HS-5 (cell line): ENCODE measurements at regions not wholly inside any gene's neighbourhood (a gene's known extent, or its start where the extent isn't known, plus 50 kb on each side); places are given as distances from the start of the nearest gene placed in this dataset.

Experiments
- DNase-seq: peaks from one replicate; pipeline ENCODE4 v3.0.0-alpha.2; 2012; ENCODE audit warnings: low read depth

GRCh38 chr9:18149471-18150011, 324.4 kb upstream of the ADAMTSL1 start:
- DNase-seq = no peak

- DNase-seq = no peak
Measured at GRCh38 chr9:18154661-18155060, 319.3 kb upstream of the ADAMTSL1 start.

- DNase-seq = no peak
Measured at GRCh38 chr9:18159254-18159653, 314.7 kb upstream of the ADAMTSL1 start.

DNA sequence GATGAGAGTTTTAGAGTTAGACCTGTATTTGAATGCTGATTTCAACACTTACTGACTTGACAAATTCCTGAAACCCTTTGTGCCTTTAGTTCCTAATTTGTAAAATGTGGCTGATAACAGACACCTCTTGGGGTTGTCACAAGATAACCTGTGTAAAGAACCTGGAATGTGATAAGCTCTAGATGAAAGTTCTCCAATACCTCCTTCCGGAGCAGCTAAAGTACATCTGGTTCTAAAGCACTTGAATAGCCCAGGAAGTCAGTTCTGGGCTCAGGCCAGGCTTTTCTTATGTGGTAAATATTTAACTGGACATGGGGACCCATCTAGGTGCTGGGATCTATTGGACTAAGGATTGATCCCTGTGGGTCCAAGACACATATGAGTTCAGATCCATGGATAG, 310.8 kb upstream of the ADAMTSL1 start:
- no peak for DNase-seq

DNA sequence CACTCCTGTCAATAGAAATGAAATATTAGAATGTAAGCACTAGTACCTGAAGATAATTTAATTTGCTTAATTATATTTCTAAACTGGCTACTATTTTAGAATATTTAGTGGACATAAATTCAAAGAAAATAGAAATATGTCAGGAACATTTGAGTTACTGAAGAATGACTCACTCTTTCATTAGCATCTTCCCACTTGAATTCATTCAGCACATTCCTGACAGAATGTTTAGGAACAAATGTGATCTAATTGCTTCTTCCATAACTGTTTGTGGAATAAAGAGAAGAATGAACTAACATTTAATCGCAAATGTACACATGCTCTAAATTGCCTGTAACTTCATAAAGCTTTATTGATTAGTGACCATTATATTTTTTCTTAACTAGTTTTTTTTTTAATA, 306.2 kb upstream of the ADAMTSL1 start:
- no peak for DNase-seq

DNA sequence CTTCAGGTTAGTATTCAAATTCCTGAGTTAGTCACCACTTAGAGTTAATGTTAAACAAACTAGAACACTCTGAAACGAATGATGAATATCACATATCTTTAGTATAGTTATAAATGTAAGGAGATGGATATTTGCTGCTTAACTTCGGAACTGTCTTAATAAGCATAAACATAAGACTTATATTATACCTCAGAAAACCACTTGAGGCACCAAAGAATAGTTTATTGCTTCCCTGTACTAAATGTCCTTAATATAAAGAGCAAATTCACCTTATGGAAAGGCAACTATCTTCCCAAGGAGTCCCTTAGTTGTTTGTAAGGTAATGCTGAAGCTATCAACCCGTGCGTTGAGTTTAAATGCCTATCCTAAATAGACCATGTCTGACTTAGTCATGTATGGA, 300.0 kb upstream of the ADAMTSL1 start:
- no peak for DNase-seq

DNA sequence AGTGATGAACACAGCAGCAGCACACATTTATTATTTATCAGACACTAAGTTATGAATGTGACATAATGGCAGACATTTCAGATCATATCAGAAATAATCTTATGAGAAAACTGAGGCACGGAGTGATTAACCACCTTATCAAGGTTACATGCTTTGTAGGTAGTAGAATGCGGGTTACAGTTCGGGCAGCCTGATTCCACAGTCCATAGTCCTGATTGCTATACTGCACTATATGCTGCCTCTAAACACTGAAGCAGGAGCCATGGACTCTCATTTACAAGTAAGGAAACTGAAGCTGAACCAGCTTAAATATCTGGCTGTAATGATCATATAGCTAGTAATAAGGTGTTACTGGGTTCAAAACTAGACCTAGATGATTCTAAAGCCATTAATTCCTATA, 291.3 kb upstream of the ADAMTSL1 start:
- no peak for DNase-seq

GRCh38 chr9:18183974-18184373, 290.0 kb upstream of the ADAMTSL1 start:
- DNase-seq = no peak

GRCh38 chr9:18184401-18184800, 289.6 kb upstream of the ADAMTSL1 start:
- no peak for DNase-seq

DNA sequence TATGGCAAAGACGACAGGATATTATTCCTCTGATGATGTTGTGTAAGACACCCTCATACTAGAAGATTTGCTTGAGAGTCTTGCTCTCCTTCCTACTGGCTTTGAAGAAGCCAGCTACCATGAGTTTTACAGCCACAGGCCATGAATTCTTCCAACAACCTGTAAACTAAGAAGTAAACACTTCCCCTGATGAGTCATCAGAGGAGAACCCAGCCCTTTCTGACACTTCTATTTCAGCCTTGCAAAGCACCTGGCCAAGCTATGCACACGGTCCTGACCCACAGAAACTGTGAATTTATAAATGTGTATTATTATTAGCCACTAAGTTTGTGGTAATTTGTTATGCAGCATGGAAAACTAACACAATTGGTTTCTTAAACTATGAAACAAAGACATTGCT, 288.8 kb upstream of the ADAMTSL1 start:
- no peak for DNase-seq

- no peak for DNase-seq
Measured at GRCh38 chr9:18188971-18189370, 285.0 kb upstream of the ADAMTSL1 start.

DNA sequence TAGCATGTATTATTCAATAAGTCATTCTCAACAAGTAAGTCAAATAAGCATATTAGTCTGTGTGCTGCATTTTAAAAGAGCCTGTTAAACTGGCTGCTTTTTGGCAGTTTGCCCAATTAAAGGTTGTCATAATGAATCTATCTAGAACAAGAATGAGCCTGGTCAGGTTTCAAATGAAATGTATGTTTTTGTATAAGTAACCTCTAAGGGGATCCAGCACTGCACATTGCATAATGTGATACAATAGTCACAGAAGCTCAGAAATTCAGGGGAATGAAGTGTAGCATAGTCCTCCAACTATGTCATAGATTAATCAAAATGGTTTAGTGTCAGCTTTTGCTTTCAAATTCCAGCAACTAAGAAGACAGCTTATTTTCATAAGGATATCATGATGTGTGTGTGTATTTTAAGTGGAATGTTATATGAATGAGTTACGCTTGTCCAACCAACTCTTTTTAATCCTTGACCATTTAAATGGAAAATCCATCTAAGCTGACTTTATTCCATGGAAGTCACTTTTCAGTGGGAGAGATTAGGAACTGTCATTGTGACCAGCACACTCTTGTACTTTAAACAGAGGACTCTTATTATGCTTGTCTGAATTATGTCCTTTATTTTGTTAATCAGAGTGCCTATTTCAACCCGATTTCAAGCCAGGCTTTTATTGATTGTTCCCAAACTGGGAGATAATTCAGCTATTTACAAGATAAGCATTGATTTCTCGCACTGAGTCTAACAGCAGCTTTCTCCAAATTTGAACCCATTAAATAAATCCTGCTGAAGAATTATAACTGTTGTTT, 283.9 kb upstream of the ADAMTSL1 start:
- DNase-seq = no peak

DNA sequence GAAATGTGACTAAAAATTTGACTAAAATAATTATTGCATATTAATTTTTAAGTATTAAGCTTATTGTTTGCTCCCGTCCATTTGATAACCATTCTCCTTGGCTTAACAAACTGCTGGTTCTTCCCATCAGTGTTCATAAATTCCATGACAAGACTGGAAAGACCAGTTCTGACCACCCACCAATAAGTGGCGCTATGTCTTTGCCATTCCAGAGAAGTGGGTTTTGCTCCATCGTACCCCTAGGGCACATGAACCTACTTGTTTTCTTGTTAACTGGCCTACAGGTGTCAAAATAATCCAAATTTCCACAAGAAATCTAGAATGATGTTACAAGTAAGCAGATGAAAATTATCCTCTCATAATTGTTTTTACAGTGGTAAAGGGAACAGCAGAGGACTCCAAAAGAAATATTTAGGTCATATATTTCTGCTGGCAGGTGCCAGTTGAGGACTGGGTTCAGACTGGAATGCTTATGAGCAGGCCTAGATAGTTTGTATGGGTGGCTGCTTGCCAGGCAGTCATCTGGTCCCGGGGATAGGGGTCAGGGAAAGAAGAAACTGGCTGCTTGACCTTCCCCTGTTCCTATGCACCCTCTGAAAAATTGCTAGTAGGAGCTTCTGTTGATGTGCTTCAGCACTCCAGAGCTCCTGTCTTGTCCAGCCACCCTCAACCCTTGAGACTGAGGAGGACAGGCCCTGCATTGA, 283.1 kb upstream of the ADAMTSL1 start:
- no peak for DNase-seq

GRCh38 chr9:18194316-18194715, 279.6 kb upstream of the ADAMTSL1 start:
- no peak for DNase-seq

GRCh38 chr9:18195223-18195622, 278.7 kb upstream of the ADAMTSL1 start:
- DNase-seq = no peak

DNA sequence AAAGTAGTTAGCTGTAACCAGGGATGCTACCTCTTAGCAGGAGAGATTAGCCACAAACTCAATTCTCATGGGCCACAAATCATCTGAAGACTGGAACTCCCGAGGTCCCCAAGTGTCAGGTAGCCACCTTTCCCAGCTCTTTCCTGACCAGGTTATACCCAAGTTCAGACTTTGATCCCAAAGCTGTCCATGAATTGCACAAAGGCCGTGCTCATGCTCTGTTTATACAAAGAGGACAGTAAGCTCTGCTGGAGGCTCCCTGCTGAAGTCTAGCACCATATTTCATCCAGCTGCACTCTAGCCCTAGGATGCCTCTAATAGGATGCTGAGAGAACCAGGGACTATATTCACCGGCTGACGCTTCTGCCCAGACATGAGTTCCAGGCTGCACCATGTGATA, 271.0 kb upstream of the ADAMTSL1 start:
- DNase-seq = no peak

DNA sequence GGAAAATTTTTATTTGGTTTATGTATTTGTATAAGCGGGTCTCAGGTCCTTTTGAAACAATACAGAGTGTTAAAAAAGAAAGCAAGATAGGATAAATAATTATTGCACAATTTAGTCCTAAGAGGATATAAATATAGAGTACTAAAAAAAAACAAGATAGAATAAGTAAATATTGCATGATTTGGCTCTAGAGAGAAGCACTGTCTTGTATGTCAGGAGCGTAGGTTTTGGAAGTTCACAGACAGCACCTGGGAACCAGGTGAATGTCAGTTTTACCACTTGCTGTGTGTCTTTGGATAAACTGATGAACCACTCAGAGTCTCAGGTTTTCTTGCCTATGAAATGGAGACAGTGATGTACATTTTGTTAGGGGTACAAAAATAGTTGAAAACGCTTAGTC, 266.2 kb upstream of the ADAMTSL1 start:
- DNase-seq = no peak

DNA sequence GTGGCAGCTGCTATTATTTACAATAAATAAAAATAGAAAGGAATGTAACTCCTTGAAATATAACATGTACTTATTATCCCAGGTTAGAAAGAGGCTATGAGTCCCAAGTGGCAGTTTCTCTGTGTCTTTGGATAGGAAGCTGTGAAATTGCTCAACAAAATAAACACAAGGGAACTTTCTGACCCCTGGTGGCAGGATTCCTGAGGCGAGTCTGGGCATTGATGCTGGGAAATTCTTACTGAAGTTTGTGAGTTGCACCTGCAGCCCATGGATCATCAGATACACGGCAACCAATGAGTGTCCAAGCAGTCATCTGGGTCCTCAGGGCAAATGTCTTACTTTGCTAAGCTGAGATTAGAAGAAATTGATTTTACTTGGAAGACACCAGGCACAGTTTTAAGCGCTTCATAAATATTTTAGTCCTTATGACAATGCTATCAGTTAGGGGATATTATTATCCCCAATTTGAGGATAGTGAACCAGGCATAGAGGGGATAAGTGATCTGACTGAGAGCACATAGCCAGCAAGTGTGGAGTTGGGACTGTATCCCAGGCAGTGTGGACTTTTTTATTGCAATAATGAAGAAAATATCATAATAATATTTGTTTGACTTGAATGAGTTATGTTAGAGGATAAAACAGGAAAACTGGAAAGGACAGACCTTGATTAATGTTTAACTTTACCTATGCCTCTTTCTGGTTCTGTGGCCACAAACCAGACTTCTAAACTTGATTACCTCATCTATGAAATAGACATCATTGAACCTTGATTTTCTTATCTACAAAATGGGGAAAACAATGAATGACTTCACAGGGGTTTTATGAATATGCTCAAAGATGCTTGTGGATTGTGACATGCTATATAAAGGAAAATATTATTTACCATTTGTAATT, 265.5 kb upstream of the ADAMTSL1 start:
- DNase-seq = peak; percentile 16

DNA sequence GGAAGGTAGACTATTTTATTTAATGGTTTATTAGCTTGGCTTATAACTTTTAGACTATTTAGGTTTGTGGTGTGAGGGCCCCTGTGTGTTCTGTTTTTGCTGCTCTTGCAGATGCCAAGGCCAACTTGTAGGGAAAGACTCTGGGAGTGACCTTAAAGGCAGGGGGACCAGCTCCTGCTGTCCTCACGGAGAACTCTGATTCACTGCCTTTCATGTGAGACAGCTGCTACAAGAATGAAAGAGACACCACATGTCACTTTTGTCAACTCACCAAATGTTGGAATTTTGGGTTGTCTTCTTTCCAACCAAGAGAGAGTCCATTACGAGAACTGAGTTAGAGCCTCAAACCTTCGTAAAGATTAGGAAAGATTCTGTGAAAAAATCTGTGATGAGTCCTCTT, 258.3 kb upstream of the ADAMTSL1 start:
- DNase-seq = no peak

DNA sequence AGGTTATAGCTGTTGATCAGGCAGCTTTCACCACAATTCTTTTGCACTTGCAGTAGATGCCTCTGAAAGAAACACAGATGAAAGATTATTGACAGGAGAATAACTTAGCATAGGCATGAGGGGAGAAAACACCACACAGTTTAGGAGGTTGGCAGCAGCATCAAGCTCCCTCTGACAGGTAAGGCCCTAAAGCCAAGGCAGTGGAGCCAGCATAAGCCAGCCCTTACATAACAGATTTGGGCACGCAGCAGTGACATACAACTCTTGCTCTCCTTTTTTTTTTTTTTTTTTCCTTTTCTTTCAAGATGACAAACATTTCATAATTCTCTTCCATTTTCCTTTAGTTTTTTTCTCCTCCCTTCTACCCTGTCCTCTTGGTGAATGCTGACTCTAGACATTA, 257.6 kb upstream of the ADAMTSL1 start:
- no peak for DNase-seq

- DNase-seq = no peak
Measured at GRCh38 chr9:18228101-18228500, 245.9 kb upstream of the ADAMTSL1 start.

GRCh38 chr9:18229992-18230676, 243.8 kb upstream of the ADAMTSL1 start:
- DNase-seq = no peak
